ENCODE measurements at regions not wholly inside any gene's neighbourhood (a gene's known extent, or its start where the extent isn't known, plus 50 kb on each side); places are given as distances from the start of the nearest gene placed in this dataset.

DNA sequence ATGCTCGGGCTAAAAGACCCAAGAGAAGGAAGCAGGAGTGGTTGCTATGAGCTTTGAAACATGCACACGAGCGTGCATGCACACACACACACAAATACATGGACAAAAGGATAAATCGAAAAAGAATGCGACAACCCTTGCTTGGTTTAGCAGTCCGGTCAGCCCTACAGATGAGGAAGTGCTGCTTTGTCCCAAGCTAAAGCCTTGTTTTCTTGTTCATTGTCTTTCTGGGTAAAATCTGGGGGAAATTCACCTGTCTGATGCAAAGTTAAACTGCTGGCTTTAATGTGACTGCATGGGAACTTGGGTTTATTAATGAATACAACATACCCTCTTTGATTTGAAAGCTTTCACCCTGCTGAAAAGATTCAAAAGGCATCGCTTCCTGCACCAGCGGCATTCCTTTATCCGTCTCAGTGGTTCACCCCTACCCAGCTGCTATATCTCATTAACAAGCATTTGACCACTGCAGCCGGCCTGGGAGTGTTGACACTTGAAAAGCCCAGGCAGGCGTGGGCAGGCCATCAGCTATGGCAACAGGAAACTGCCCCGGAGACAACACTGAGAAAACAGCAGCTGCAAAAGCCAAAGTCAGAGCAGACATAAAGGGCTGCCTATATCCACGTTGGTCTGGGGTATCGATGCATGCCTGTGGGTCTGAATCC lies 301.7 kb downstream of the NDFIP2 start:
- ChIA-PET CTCF (interaction anchor here (1.1 to 2.9 kb wide), 4 partner anchors 10 to 580 kb away, joined by 4 to 19 read pairs (median 4); no protein-coding TSS in a partner anchor), POLR2A (interaction anchor here (0.8 to 1.5 kb wide), 3 partner anchors 154 to 577 kb away, joined by 3 to 4 read pairs (median 3); no protein-coding TSS in a partner anchor)
- peak; percentile 44 for DNase-seq (ENCODE audit: low read depth, low spot score)
- H3K9me3 ChIP-seq (ENCODE audit: control insufficient read depth, insufficient read depth, low read length): no peaks in the 10 kb centered on the region
- TF ChIP-seq, protein P1, sequence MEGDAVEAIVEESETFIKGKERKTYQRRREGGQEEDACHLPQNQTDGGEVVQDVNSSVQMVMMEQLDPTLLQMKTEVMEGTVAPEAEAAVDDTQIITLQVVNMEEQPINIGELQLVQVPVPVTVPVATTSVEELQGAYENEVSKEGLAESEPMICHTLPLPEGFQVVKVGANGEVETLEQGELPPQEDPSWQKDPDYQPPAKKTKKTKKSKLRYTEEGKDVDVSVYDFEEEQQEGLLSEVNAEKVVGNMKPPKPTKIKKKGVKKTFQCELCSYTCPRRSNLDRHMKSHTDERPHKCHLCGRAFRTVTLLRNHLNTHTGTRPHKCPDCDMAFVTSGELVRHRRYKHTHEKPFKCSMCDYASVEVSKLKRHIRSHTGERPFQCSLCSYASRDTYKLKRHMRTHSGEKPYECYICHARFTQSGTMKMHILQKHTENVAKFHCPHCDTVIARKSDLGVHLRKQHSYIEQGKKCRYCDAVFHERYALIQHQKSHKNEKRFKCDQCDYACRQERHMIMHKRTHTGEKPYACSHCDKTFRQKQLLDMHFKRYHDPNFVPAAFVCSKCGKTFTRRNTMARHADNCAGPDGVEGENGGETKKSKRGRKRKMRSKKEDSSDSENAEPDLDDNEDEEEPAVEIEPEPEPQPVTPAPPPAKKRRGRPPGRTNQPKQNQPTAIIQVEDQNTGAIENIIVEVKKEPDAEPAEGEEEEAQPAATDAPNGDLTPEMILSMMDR (IDR thresholded peaks at IDR 0.05; ENCODE audit: low read depth, low read length): no peak
- no peaks in the 10 kb centered on the region for H3K27me3 ChIP-seq (ENCODE audit: control insufficient read depth, insufficient read depth, low read length)
- peak overlapping the region; percentile 34 for H3K27ac ChIP-seq (ENCODE audit: low read depth, low read length)
- H3K4me3 ChIP-seq (ENCODE audit: low read depth, low read length): no peak overlapping the region

DNA sequence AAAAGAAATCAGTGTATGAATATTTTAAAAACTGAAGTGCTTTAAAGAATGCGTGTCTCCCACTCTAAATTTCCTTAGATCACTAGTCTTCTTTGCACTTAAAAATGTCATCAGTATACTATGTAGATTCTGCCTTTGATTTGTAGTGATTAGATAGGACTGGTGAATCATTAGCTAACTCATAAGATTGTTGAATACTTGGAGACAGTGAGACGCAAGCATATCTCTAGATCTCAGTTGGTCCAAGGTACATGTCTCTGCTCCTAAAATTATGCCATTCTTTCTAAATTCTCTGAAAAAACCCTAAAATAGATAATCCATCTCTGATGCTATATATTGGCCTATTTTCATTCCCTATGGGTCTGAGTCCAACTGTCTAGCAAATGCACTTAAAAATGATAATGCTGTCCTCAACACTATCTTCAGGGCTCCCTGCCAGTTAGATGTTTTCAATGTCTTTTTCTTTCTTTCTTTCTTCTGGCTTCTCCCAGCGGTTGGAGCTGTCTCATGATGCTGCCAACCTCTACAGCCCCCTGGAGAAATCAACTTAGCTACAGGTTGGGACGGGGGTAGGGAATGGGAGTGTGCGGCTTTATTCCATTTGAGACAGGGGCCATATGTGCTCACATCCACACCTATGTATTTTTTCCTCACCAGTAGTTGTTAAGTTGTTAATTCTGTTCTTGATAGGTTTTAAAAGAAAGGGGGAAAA lies 301.0 kb downstream of the NDFIP2 start:
- TF ChIP-seq, protein P1 (IDR thresholded peaks at IDR 0.05; ENCODE audit: low read depth, low read length): no peak
- Histone ChIP-seq H3K9me3 (ENCODE audit: control insufficient read depth, insufficient read depth, low read length) (no peaks in the 10 kb centered on the region), H3K27ac (ENCODE audit: low read depth, low read length) (no peak overlapping the region), H3K27me3 (ENCODE audit: control insufficient read depth, insufficient read depth, low read length) (no peaks in the 10 kb centered on the region), H3K4me3 (ENCODE audit: low read depth, low read length) (no peak overlapping the region)
- CTCF ChIA-PET: interaction anchor here (1.1 to 2.9 kb wide), 4 partner anchors 10 to 581 kb away, joined by 4 to 19 read pairs (median 4); no protein-coding TSS in a partner anchor
- no peak for DNase-seq (ENCODE audit: low read depth, low spot score)
- POLR2A ChIA-PET: interaction anchor here (0.6 to 1.5 kb wide), 2 partner anchors 458 to 578 kb away, joined by 3 read pairs; no protein-coding TSS in a partner anchor

DNA sequence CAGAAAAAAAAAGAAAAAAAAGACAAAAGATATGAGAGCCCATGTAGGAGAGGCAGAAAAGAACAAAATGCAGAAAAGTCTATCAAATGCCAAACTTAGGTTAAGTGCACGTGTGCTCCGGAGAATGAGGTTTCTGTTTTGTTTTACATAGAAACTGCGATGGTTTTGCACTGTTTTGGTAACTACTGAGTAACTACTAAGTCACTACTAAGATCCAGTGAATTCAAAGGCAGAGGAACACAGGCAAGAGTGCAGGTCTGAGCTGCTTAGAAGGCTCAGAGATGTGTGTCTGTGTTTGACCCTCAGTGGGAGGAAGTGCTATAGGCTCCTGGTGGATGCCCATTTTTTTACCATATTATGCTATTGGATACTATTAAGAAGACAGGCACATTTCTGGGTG lies 299.3 kb downstream of the NDFIP2 start:
- TF ChIP-seq, protein P1 (IDR thresholded peaks at IDR 0.05; ENCODE audit: low read depth, low read length): no peak
- POLR2A ChIA-PET: no interaction called here
- Histone ChIP-seq H3K27me3 (ENCODE audit: control insufficient read depth, insufficient read depth, low read length) (no peaks in the 10 kb centered on the region), H3K9me3 (ENCODE audit: control insufficient read depth, insufficient read depth, low read length) (no peaks in the 10 kb centered on the region), H3K27ac (ENCODE audit: low read depth, low read length) (no peak overlapping the region), H3K4me3 (ENCODE audit: low read depth, low read length) (no peak overlapping the region)
- CTCF ChIA-PET: interaction anchor here (0.7 to 1.7 kb wide), 2 partner anchors 356 to 563 kb away, joined by 4 to 5 read pairs; no protein-coding TSS in a partner anchor
- DNase-seq (ENCODE audit: low read depth, low spot score): no peak

DNA sequence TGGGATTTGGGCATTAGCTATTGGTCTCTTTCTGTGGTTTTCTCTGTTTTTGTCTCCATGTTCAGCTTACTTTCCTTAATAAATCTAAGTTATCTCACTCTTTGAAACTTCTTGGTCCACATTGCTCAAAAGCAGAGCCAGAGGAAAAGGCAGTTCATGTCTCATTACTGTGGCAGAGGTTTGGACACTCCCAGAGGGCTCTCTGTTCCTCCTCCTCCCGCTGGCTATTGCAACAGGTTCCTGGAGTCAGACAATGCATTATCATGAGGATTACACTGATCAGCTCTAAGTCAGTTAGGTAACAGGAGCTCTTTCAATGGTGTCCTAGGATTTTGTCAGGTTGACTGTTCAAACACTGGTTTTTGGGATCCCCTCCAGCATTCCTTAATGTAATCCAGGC lies 298.8 kb downstream of the NDFIP2 start:
- POLR2A ChIA-PET: no interaction called here
- H3K27ac ChIP-seq (ENCODE audit: low read depth, low read length): no peak overlapping the region

More for the DNA sequence above, 298.8 kb downstream of the NDFIP2 start:
- TF ChIP-seq, protein P1 (IDR thresholded peaks at IDR 0.05; ENCODE audit: low read depth, low read length): no peak
- DNase-seq (ENCODE audit: low read depth, low spot score): no peak
- CTCF ChIA-PET: interaction anchor here (0.7 to 1.7 kb wide), 2 partner anchors 355 to 564 kb away, joined by 4 to 5 read pairs; no protein-coding TSS in a partner anchor
- Histone ChIP-seq H3K4me3 (ENCODE audit: low read depth, low read length) (no peak overlapping the region), H3K27me3 (ENCODE audit: control insufficient read depth, insufficient read depth, low read length) (no peaks in the 10 kb centered on the region), H3K9me3 (ENCODE audit: control insufficient read depth, insufficient read depth, low read length) (no peaks in the 10 kb centered on the region)

Data from AG04450 (cell line).